ENCODE measurements at regions not wholly inside any gene's neighbourhood (a gene's known extent, or its start where the extent isn't known, plus 50 kb on each side); places are given as distances from the start of the nearest gene placed in this dataset.

- Histone ChIP-seq H3K27ac (no peak overlapping the region), H3K9me3 (no peaks in the 10 kb centered on the region), H3K27me3 (peaks cover 0 to 28% (median 2%) of the 10 kb centered on the region in 9 donors), H3K4me3 (no peak overlapping the region), H3K36me3 (no peaks in the 10 kb centered on the region), H3K4me1 (peaks cover 0 to 14% (median 2%) of the 10 kb centered on the region in 12 donors)
- intact Hi-C loops (cut with DNase I), result loop anchor here in 5 of 10 donors (5.0 to 10.0 kb wide), 5 partner anchors 144 to 776 kb away; partner anchors contain the start of gene POP4 (in 1 of the 5)
- no peak for DNase-seq
- no peak for TF ChIP-seq POLR2A (IDR thresholded peaks at IDR 0.05)
- no peak for TF ChIP-seq CTCF (IDR thresholded peaks at IDR 0.05)
- ATAC-seq, result peak; percentile 33 to 73 (median 52)
- WGBS, 4 donors, result 73 to 76% (median 75%) methylated on average over 12 to 17 of the region's 17 CpGs
Observed at GRCh38 chr19:29878973-29879654, 62.9 kb upstream of the URI1 start.

- no peak for DNase-seq
- 57 to 69% (median 68%) methylated on average over 7 of the region's 7 CpGs for WGBS, 4 donors
- Histone ChIP-seq H3K4me1 (peaks cover 0 to 9% (median 2%) of the 10 kb centered on the region in 12 donors), H3K9me3 (no peaks in the 10 kb centered on the region), H3K4me3 (no peak overlapping the region), H3K36me3 (no peaks in the 10 kb centered on the region), H3K27me3 (peaks cover 0 to 27% (median 2%) of the 10 kb centered on the region in 9 donors), H3K27ac (no peak overlapping the region)
- intact Hi-C loops (cut with DNase I), result loop anchor here in 5 of 10 donors (5.0 to 10.0 kb wide), 5 partner anchors 145 to 775 kb away; partner anchors contain the start of gene POP4 (in 1 of the 5)
- ATAC-seq, result no peak
- TF ChIP-seq CTCF (IDR thresholded peaks at IDR 0.05), result no peak
- no peak for TF ChIP-seq POLR2A (IDR thresholded peaks at IDR 0.05)
Observed at GRCh38 chr19:29879655-29879974, 62.4 kb upstream of the URI1 start.

- intact Hi-C loops (cut with DNase I), result no loop called here
- H3K27ac ChIP-seq, result no peak overlapping the region
- TF ChIP-seq CTCF (IDR thresholded peaks at IDR 0.05), result no peak
- TF ChIP-seq POLR2A (IDR thresholded peaks at IDR 0.05), result no peak
- H3K4me1 ChIP-seq, result peaks cover 0 to 2% (median 0%) of the 10 kb centered on the region in 12 donors
- H3K36me3 ChIP-seq, result no peaks in the 10 kb centered on the region
- peaks cover 0 to 27% (median 2%) of the 10 kb centered on the region in 9 donors for H3K27me3 ChIP-seq
- H3K4me3 ChIP-seq, result no peak overlapping the region
- ATAC-seq (no peak), DNase-seq (no peak)
- 67 to 70% (median 67%) methylated on average over 10 of the region's 10 CpGs for WGBS, 4 donors
- no peaks in the 10 kb centered on the region for H3K9me3 ChIP-seq
Observed at GRCh38 chr19:29880498-29881081, 61.4 kb upstream of the URI1 start.

- H3K4me3 ChIP-seq, result no peak overlapping the region
- peaks cover 0 to 27% (median 2%) of the 10 kb centered on the region in 9 donors for H3K27me3 ChIP-seq
- no peaks in the 10 kb centered on the region for H3K9me3 ChIP-seq
- DNase-seq (no peak), ATAC-seq (no peak)
- no peak for TF ChIP-seq CTCF (IDR thresholded peaks at IDR 0.05)
- no peak for TF ChIP-seq POLR2A (IDR thresholded peaks at IDR 0.05)
- 75 to 86% (median 82%) methylated on average over 5 of the region's 5 CpGs for WGBS, 4 donors
- intact Hi-C loops (cut with DNase I), result no loop called here
- no peaks in the 10 kb centered on the region for H3K4me1 ChIP-seq
- H3K36me3 ChIP-seq, result no peaks in the 10 kb centered on the region
- H3K27ac ChIP-seq, result no peak overlapping the region
Observed at GRCh38 chr19:29881386-29881785, 60.7 kb upstream of the URI1 start.

Data from heart left ventricle (tissue), 16 donors.